HCT116 (cell line): ENCODE measurements at regions not wholly inside any gene's neighbourhood (a gene's known extent, or its start where the extent isn't known, plus 50 kb on each side); places are given as distances from the start of the nearest gene placed in this dataset.

Experiments
- ATAC-seq: fragments of 200-7000 bp; cut with Tn5 transposase; 2 replicates; pipeline ENCODE4 v1.9.1; 2020; ENCODE audit warnings: mild to moderate bottlenecking, moderate library complexity
- BruUV-seq: library from RNA; stranded (reverse); fragments of 400-500 nt; replicated peaks from 2 replicates; lab custom pipeline; 2021; lab: Mats Ljungman, UMichigan
- CTCF ChIA-PET: fragments of 300-600 bp; sonication (Branson Sonifier 250); formaldehyde crosslinking; loops from one replicate; lab custom pipeline; 2021; ENCODE audit warnings: antibody characterized with exemption; lab: Charles Lee
- POLR2A ChIA-PET: fragments of 300-600, 350-600 bp; sonication (Branson Sonifier 250); formaldehyde crosslinking; loops from one replicate; lab custom pipeline; 2021; ENCODE audit warnings: antibody characterized with exemption; lab: Charles Lee
- RAD21 ChIA-PET, 2 experiments: fragments of 300-600 bp; sonication (Branson Sonifier 250); formaldehyde crosslinking; loops; one replicate each; lab custom pipeline; 2023; ENCODE audit warnings: low total read pairs in 2 of 2; ENCODE audit not compliant: uncharacterized antibody in 2 of 2, unreplicated experiment in 2 of 2, low non-redundant PET in 1 of 2; lab: Charles Lee
- DNase-seq: peaks from one replicate; pipeline ENCODE4 v3.0.0-alpha.2; 2010; ENCODE audit warnings: low read depth, low spot score
- H2AFZ ChIP-seq: fragments of 200-600 bp; shearing (Covaris generic), sonication (generic); 2 replicates; pipeline ENCODE4 v1.6.1; 2017; ENCODE audit warnings: low read depth, mixed run types, mixed read lengths, antibody characterized with exemption, low read length; ENCODE audit not compliant: poor library complexity, severe bottlenecking
- H3K27ac ChIP-seq: 2 replicates; pipeline ENCODE4 v1.5.1; 2012; ENCODE audit warnings: low read depth, low read length
- H3K27me3 ChIP-seq: fragments of 200-600 bp; sonication (generic); 2 replicates; pipeline ENCODE4 v1.6.1; 2016; ENCODE audit warnings: mixed run types, low read length, mixed read lengths; ENCODE audit not compliant: insufficient read depth
- H3K36me3 ChIP-seq, 2 experiments: fragments of 200-500 bp in 1 of 2; fragments of 200-600 bp in 1 of 2; sonication (Bioruptor generic) in 1 of 2; sonication (generic) in 1 of 2; 2 replicates each; pipeline versions ENCODE4 v1.5.1 to v1.6.1; 2014 to 2016; ENCODE audit warnings: low read length in 2 of 2, inconsistent platforms in 1 of 2, mixed read lengths in 1 of 2, mixed run types in 1 of 2; ENCODE audit not compliant: insufficient read depth in 2 of 2, control insufficient read depth in 1 of 2
- H3K4me1 ChIP-seq, 2 experiments: fragments of 200-600 bp in 1 of 2; sonication (generic) in 1 of 2; 2 replicates each; pipeline versions ENCODE4 v1.5.1 to v1.6.1; 2012 to 2017; ENCODE audit warnings: low read length in 2 of 2, inconsistent platforms in 1 of 2, mild to moderate bottlenecking in 1 of 2, mixed read lengths in 1 of 2, mixed run types in 1 of 2, moderate library complexity in 1 of 2; ENCODE audit not compliant: insufficient read depth in 2 of 2, control insufficient read depth in 1 of 2
- H3K4me2 ChIP-seq: fragments of 200-600 bp; sonication (generic); 2 replicates; pipeline ENCODE4 v1.6.1; 2017; ENCODE audit warnings: mixed run types, low read length, mixed read lengths
- H3K4me3 ChIP-seq, 2 experiments: fragments of 200-600 bp in 1 of 2; sonication (generic) in 1 of 2; replicated peaks in 1 of 2; 2 replicates each; pipeline ENCODE4 v1.5.1; 2011 to 2016; ENCODE audit warnings: low read length in 2 of 2, control low read depth in 1 of 2, low read depth in 1 of 2, mild to moderate bottlenecking in 1 of 2, mixed read lengths in 1 of 2, mixed run types in 1 of 2
- H3K79me2 ChIP-seq: fragments of 200-600 bp; sonication (generic); 2 replicates; pipeline ENCODE4 v1.6.1; 2017; ENCODE audit warnings: mild to moderate bottlenecking, mixed run types, low read length, moderate library complexity, mixed read lengths; ENCODE audit not compliant: insufficient read depth
- H3K9ac ChIP-seq: fragments of 200-600 bp; sonication (generic); 2 replicates; pipeline ENCODE4 v1.6.1; 2016; ENCODE audit warnings: low read length, mixed read lengths
- H3K9me2 ChIP-seq: fragments of 200-600 bp; sonication (generic), shearing (Covaris generic); 2 replicates; pipeline ENCODE4 v1.6.1; 2017; ENCODE audit warnings: mixed run types, mild to moderate bottlenecking, moderate library complexity; ENCODE audit not compliant: insufficient read depth
- H3K9me3 ChIP-seq, 2 experiments: fragments of 200-500 bp in 1 of 2; fragments of 200-600 bp in 1 of 2; sonication (Bioruptor generic) in 1 of 2; sonication (generic) in 1 of 2; 2 replicates each; pipeline ENCODE4 v1.6.1; 2014 to 2017; ENCODE audit warnings: low read length in 2 of 2, mixed read lengths in 2 of 2, inconsistent platforms in 1 of 2, low read depth in 1 of 2, mild to moderate bottlenecking in 1 of 2, mixed run types in 1 of 2, moderate library complexity in 1 of 2; ENCODE audit not compliant: control insufficient read depth in 1 of 2, insufficient read depth in 1 of 2
- H4K20me1 ChIP-seq: fragments of 200-600 bp; sonication (generic), shearing (Covaris generic); 2 replicates; pipeline ENCODE4 v1.6.1; 2017; ENCODE audit warnings: mixed run types, mild to moderate bottlenecking, moderate library complexity; ENCODE audit not compliant: insufficient read depth
- CTCF ChIP-seq, 3 experiments: fragments of 200-600 bp in 1 of 3; sonication (generic) in 1 of 3; IDR thresholded peaks in 2 of 3; conservative IDR thresholded peaks in 1 of 3; 2 replicates each; pipeline ENCODE4 v1.5.1; 2012 to 2017; ENCODE audit warnings: low read depth in 2 of 3, low read length in 2 of 3, antibody characterized with exemption in 1 of 3, borderline replicate concordance in 1 of 3, control low read depth in 1 of 3, mild to moderate bottlenecking in 1 of 3, mixed read lengths in 1 of 3, mixed run types in 1 of 3, moderate library complexity in 1 of 3; ENCODE audit not compliant: insufficient read depth in 1 of 3
- MAX ChIP-seq: IDR thresholded peaks from 2 replicates; pipeline ENCODE4 v1.6.1; 2012
- RAD21 ChIP-seq: IDR thresholded peaks from 2 replicates; pipeline ENCODE4 v1.6.1; 2012; ENCODE audit warnings: low read depth, mild to moderate bottlenecking
- SRF ChIP-seq: IDR thresholded peaks from 2 replicates; pipeline ENCODE4 v1.6.1; 2012; ENCODE audit warnings: low read depth
- YY1 ChIP-seq: IDR thresholded peaks from 2 replicates; pipeline ENCODE4 v1.6.1; 2011; ENCODE audit warnings: low read length, low read depth, moderate library complexity, mild to moderate bottlenecking; ENCODE audit not compliant: insufficient replicate concordance; ENCODE audit errors: extremely low read depth
- ZBTB33 ChIP-seq: IDR thresholded peaks from 2 replicates; pipeline ENCODE4 v1.6.1; 2011; ENCODE audit warnings: mild to moderate bottlenecking, low read length, moderate library complexity; ENCODE audit not compliant: insufficient replicate concordance; ENCODE audit errors: extremely low read depth
- intact Hi-C: fragments of 100-400 bp; cut with micrococcal nuclease; formaldehyde crosslinking; loops from 2 replicates; pipeline ENCODE4 v1.10.0; 2022
- TF ChIP-seq, protein P1 (sequence below): IDR thresholded peaks from 2 replicates; pipeline ENCODE4 v1.6.1; 2012

- POLR2A ChIA-PET = no interaction called here
These were observed 66.5 kb downstream of the EFNB1 start for GRCh38 chrX:68895341-68895755.

More at GRCh38 chrX:68895341-68895755, 66.5 kb downstream of the EFNB1 start:
- no peaks in the 10 kb centered on the region for H3K9me2 ChIP-seq
- DNase-seq (no peak), ATAC-seq (no peak)
- no peak overlapping the region for H3K4me2 ChIP-seq
- intact Hi-C loops = no loop called here
- H3K4me3 ChIP-seq = no peak overlapping the region
- H4K20me1 ChIP-seq = no peaks in the 10 kb centered on the region
- no peaks in the 10 kb centered on the region for H3K36me3 ChIP-seq
- H3K9me3 ChIP-seq = no peaks in the 10 kb centered on the region
- TF ChIP-seq CTCF (IDR thresholded peaks at IDR 0.05 in 2 of 3, conservative IDR thresholded peaks at IDR 0.05 in 1 of 3; ENCODE audit: borderline replicate concordance in 1 of 3, insufficient read depth in 1 of 3, low read depth in 2 of 3, low read length in 2 of 3) (no peak), MAX (no peak), SRF (no peak), ZBTB33 (no peak), YY1 (no peak), RAD21 (no peak)
- TF ChIP-seq, protein P1, sequence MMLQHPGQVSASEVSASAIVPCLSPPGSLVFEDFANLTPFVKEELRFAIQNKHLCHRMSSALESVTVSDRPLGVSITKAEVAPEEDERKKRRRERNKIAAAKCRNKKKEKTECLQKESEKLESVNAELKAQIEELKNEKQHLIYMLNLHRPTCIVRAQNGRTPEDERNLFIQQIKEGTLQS = no peak
- no peak overlapping the region for H3K9ac ChIP-seq
- H3K27ac ChIP-seq = no peak overlapping the region
- no TSS peak for BruUV-seq
- H3K4me1 ChIP-seq = peaks cover 0 to 6% of the 10 kb centered on the region in 2 experiments; a peak in 1 of 4 replicates
- H3K27me3 ChIP-seq = no peaks in the 10 kb centered on the region
- no peaks in the 10 kb centered on the region for H3K79me2 ChIP-seq
- H2AFZ ChIP-seq = no peak overlapping the region
- RAD21 ChIA-PET = no interaction called here
- CTCF ChIA-PET = no interaction called here
